CD4-positive, CD25-positive, alpha-beta regulatory T cell (primary cell): ENCODE measurements at regions not wholly inside any gene's neighbourhood (a gene's known extent, or its start where the extent isn't known, plus 50 kb on each side); places are given as distances from the start of the nearest gene placed in this dataset.

ENCODE experiments used
- ATAC-seq, 2 donors: fragments of 150-1000 bp; cut with Tn5 transposase; one replicate each; pipeline ENCODE4 v1.10.0; 2021; ENCODE audit warnings: low read depth in 2 of 2, moderate number of reproducible peaks in 2 of 2, moderate library complexity in 1 of 2
- DNase-seq, 3 donors: peaks; one replicate each; pipeline versions ENCODE4 v3.0.0 to v3.0.0-alpha.2; 2012 to 2022; ENCODE audit warnings: mixed read lengths in 1 of 3
- H3K27ac ChIP-seq: one replicate; pipeline ENCODE4 v1.7.0; 2013; ENCODE audit warnings: mild to moderate bottlenecking, low read length; ENCODE audit not compliant: insufficient read depth, poor library complexity, severe bottlenecking
- H3K27me3 ChIP-seq: one replicate; pipeline ENCODE4 v1.7.0; 2013; ENCODE audit warnings: low read length; ENCODE audit not compliant: control insufficient read depth, insufficient read depth
- H3K36me3 ChIP-seq: one replicate; pipeline ENCODE4 v1.7.0; 2013; ENCODE audit warnings: mild to moderate bottlenecking, low read length, moderate library complexity; ENCODE audit not compliant: control insufficient read depth, insufficient read depth
- H3K4me1 ChIP-seq: 2 replicates; pipeline ENCODE4 v1.7.0; 2013; ENCODE audit warnings: mild to moderate bottlenecking, low read length; ENCODE audit not compliant: insufficient read depth, control insufficient read depth, poor library complexity, severe bottlenecking
- H3K4me3 ChIP-seq: one replicate; pipeline ENCODE4 v1.7.0; 2013; ENCODE audit warnings: low read depth, mild to moderate bottlenecking, low read length, moderate library complexity
- H3K9me3 ChIP-seq, 2 experiments: 1 replicate in 1 of 2; 2 replicates in 1 of 2; pipeline ENCODE4 v1.7.0; 2013; ENCODE audit warnings: low read length in 2 of 2, mild to moderate bottlenecking in 1 of 2, moderate library complexity in 1 of 2; ENCODE audit not compliant: control insufficient read depth in 2 of 2
- H3K27ac Mint-ChIP-seq, 3 donors: one replicate each; pipeline ENCODE4 v1.8.0; 2020 to 2022; ENCODE audit warnings: mild to moderate bottlenecking in 3 of 3, mixed read lengths in 3 of 3, moderate library complexity in 2 of 3
- H3K27me3 Mint-ChIP-seq: one replicate; pipeline ENCODE4 v1.8.0; 2022; ENCODE audit warnings: mild to moderate bottlenecking, mixed read lengths
- H3K36me3 Mint-ChIP-seq: one replicate; pipeline ENCODE4 v1.8.0; 2020; ENCODE audit warnings: mixed read lengths
- H3K4me1 Mint-ChIP-seq, 4 donors: one replicate each; pipeline ENCODE4 v1.8.0; 2020 to 2022; ENCODE audit warnings: mixed read lengths in 4 of 4, mild to moderate bottlenecking in 1 of 4
- H3K4me3 Mint-ChIP-seq, 4 donors: one replicate each; pipeline ENCODE4 v1.8.0; 2020 to 2022; ENCODE audit warnings: mild to moderate bottlenecking in 4 of 4, mixed read lengths in 4 of 4, moderate library complexity in 3 of 4
- H3K9me3 Mint-ChIP-seq, 7 donors: one replicate each; pipeline ENCODE4 v1.8.0; 2020 to 2022; ENCODE audit warnings: mixed read lengths in 7 of 7, mild to moderate bottlenecking in 3 of 7, moderate library complexity in 2 of 7

- H3K4me1 ChIP-seq: no peaks in the 10 kb centered on the region
- H3K27me3 ChIP-seq: no peaks in the 10 kb centered on the region
- Mint-ChIP-seq H3K27ac (no peak overlapping the region), H3K4me3 (no peak overlapping the region), H3K36me3 (no peaks in the 10 kb centered on the region), H3K27me3 (no peaks in the 10 kb centered on the region), H3K9me3 (peaks cover 0 to 4% (median 2%) of the 10 kb centered on the region in 7 donors), H3K4me1 (no peaks in the 10 kb centered on the region)
- H3K9me3 ChIP-seq: no peaks in the 10 kb centered on the region
- no peak overlapping the region for H3K27ac ChIP-seq
- H3K4me3 ChIP-seq: no peak overlapping the region
- ATAC-seq (no peak), DNase-seq (no peak)
- H3K36me3 ChIP-seq: no peaks in the 10 kb centered on the region
Observed at GRCh38 chr2:2919574-2920365, 457.8 kb downstream of the EIPR1 start.

- Histone ChIP-seq H3K36me3 (no peaks in the 10 kb centered on the region), H3K4me1 (no peaks in the 10 kb centered on the region), H3K4me3 (no peak overlapping the region), H3K9me3 (no peaks in the 10 kb centered on the region), H3K27me3 (no peaks in the 10 kb centered on the region), H3K27ac (no peak overlapping the region)
- Mint-ChIP-seq H3K4me1 (no peaks in the 10 kb centered on the region), H3K9me3 (peaks cover 0 to 4% (median 2%) of the 10 kb centered on the region in 7 donors), H3K27ac (no peak overlapping the region), H3K36me3 (no peaks in the 10 kb centered on the region), H3K27me3 (no peaks in the 10 kb centered on the region), H3K4me3 (no peak overlapping the region)
- DNase-seq: no peak
- no peak for ATAC-seq
Observed at GRCh38 chr2:2919026-2919425, 458.6 kb downstream of the EIPR1 start.

GRCh38 chr2:2916621-2917020 is 461.0 kb downstream of the EIPR1 start:
- Mint-ChIP-seq H3K27me3 (no peaks in the 10 kb centered on the region), H3K4me1 (no peaks in the 10 kb centered on the region)
- ATAC-seq: no peak

GRCh38 chr2:2914252-2914651 is 463.4 kb downstream of the EIPR1 start:
- no peaks in the 10 kb centered on the region for H3K36me3 ChIP-seq
- peaks cover 0 to 4% (median 2%) of the 10 kb centered on the region in 7 donors for H3K9me3 Mint-ChIP-seq
- H3K4me1 Mint-ChIP-seq: no peaks in the 10 kb centered on the region

More at GRCh38 chr2:2916621-2917020, 461.0 kb downstream of the EIPR1 start:
- H3K4me3 ChIP-seq: no peak overlapping the region
- no peak overlapping the region for H3K4me3 Mint-ChIP-seq
- H3K9me3 ChIP-seq: no peaks in the 10 kb centered on the region
- no peaks in the 10 kb centered on the region for H3K36me3 Mint-ChIP-seq
- H3K27ac ChIP-seq: no peak overlapping the region
- H3K36me3 ChIP-seq: no peaks in the 10 kb centered on the region
- no peaks in the 10 kb centered on the region for H3K4me1 ChIP-seq
- H3K27me3 ChIP-seq: no peaks in the 10 kb centered on the region
- H3K9me3 Mint-ChIP-seq: peaks cover 0 to 4% (median 2%) of the 10 kb centered on the region in 7 donors
- DNase-seq: no peak
- H3K27ac Mint-ChIP-seq: no peak overlapping the region

GRCh38 chr2:2913601-2914120 is 464.0 kb downstream of the EIPR1 start:
- Mint-ChIP-seq H3K27ac (no peak overlapping the region), H3K4me1 (no peaks in the 10 kb centered on the region), H3K27me3 (no peaks in the 10 kb centered on the region), H3K36me3 (no peaks in the 10 kb centered on the region), H3K4me3 (no peak overlapping the region), H3K9me3 (peaks cover 0 to 4% (median 2%) of the 10 kb centered on the region in 7 donors)
- ATAC-seq (no peak), DNase-seq (no peak)
- no peak overlapping the region for H3K4me3 ChIP-seq
- H3K9me3 ChIP-seq: no peaks in the 10 kb centered on the region
- no peak overlapping the region for H3K27ac ChIP-seq
- no peaks in the 10 kb centered on the region for H3K36me3 ChIP-seq
- no peaks in the 10 kb centered on the region for H3K4me1 ChIP-seq
- H3K27me3 ChIP-seq: no peaks in the 10 kb centered on the region

More at GRCh38 chr2:2914252-2914651, 463.4 kb downstream of the EIPR1 start:
- no peak overlapping the region for H3K4me3 ChIP-seq
- Mint-ChIP-seq H3K36me3 (no peaks in the 10 kb centered on the region), H3K4me3 (no peak overlapping the region), H3K27ac (no peak overlapping the region), H3K27me3 (no peaks in the 10 kb centered on the region)
- no peaks in the 10 kb centered on the region for H3K9me3 ChIP-seq
- no peak overlapping the region for H3K27ac ChIP-seq
- DNase-seq (no peak), ATAC-seq (no peak)
- no peaks in the 10 kb centered on the region for H3K27me3 ChIP-seq
- no peaks in the 10 kb centered on the region for H3K4me1 ChIP-seq

GRCh38 chr2:2912731-2913130 is 464.9 kb downstream of the EIPR1 start:
- H3K4me1 Mint-ChIP-seq: no peaks in the 10 kb centered on the region
- no peaks in the 10 kb centered on the region for H3K36me3 Mint-ChIP-seq
- H3K9me3 Mint-ChIP-seq: peaks cover 0 to 4% (median 2%) of the 10 kb centered on the region in 7 donors
- Histone ChIP-seq H3K27ac (no peak overlapping the region), H3K27me3 (no peaks in the 10 kb centered on the region), H3K4me3 (no peak overlapping the region), H3K36me3 (no peaks in the 10 kb centered on the region), H3K9me3 (no peaks in the 10 kb centered on the region), H3K4me1 (no peaks in the 10 kb centered on the region)
- H3K27me3 Mint-ChIP-seq: no peaks in the 10 kb centered on the region
- no peak for ATAC-seq
- no peak overlapping the region for H3K27ac Mint-ChIP-seq
- DNase-seq: no peak
- no peak overlapping the region for H3K4me3 Mint-ChIP-seq

GRCh38 chr2:2912293-2912692 is 465.3 kb downstream of the EIPR1 start:
- Histone ChIP-seq H3K27ac (no peak overlapping the region), H3K27me3 (no peaks in the 10 kb centered on the region), H3K9me3 (no peaks in the 10 kb centered on the region), H3K4me1 (no peaks in the 10 kb centered on the region), H3K36me3 (no peaks in the 10 kb centered on the region), H3K4me3 (no peak overlapping the region)
- Mint-ChIP-seq H3K9me3 (peaks cover 0 to 4% (median 0%) of the 10 kb centered on the region in 7 donors), H3K27ac (no peak overlapping the region), H3K4me3 (no peak overlapping the region), H3K27me3 (no peaks in the 10 kb centered on the region), H3K36me3 (no peaks in the 10 kb centered on the region), H3K4me1 (no peaks in the 10 kb centered on the region)
- DNase-seq: no peak
- ATAC-seq: no peak

- Histone ChIP-seq H3K4me3 (no peak overlapping the region), H3K27me3 (no peaks in the 10 kb centered on the region), H3K4me1 (no peaks in the 10 kb centered on the region), H3K36me3 (no peaks in the 10 kb centered on the region), H3K27ac (no peak overlapping the region), H3K9me3 (no peaks in the 10 kb centered on the region)
- Mint-ChIP-seq H3K27me3 (no peaks in the 10 kb centered on the region), H3K4me1 (no peaks in the 10 kb centered on the region), H3K4me3 (no peak overlapping the region), H3K9me3 (peaks cover 0 to 3% (median 0%) of the 10 kb centered on the region in 7 donors), H3K27ac (no peak overlapping the region), H3K36me3 (no peaks in the 10 kb centered on the region)
- ATAC-seq: no peak
- no peak for DNase-seq
Observed at GRCh38 chr2:2910259-2910658, 467.4 kb downstream of the EIPR1 start.
